ENCODE measurements at regions not wholly inside any gene's neighbourhood (a gene's known extent, or its start where the extent isn't known, plus 50 kb on each side); places are given as distances from the start of the nearest gene placed in this dataset.
"Not testable (repeated sequence)": the region's sequence is repeated elsewhere in the genome, so short reads cannot be mapped to it uniquely, and the experiment has no call there.

DNA sequence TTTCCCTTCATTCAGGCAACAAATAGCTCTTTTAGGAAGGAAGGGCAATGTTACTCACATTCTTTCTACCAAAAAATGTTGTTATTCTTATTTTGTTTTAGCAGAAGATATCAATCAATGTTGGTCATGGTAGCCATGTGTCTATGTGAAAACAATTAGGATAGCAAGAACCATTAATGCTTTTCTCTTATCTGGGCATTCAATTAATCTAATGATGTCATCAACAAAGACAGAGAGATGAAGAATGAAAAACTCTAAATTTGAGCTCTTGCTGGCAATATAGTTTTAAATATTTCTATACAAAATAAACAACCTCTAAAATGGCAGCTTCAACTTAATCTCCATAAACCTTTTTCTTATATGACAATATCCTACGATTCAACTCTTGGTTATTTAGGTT lies 353.7 kb upstream of the ANKRD30A start:
- no peak overlapping the region for H2AFZ ChIP-seq (ENCODE audit: low read length)
- H4K20me1 ChIP-seq (ENCODE audit: insufficient read depth, low read length) = no peaks in the 10 kb centered on the region
- H3K4me2 ChIP-seq (ENCODE audit: low read depth, low read length) = no peak overlapping the region
- no peaks in the 10 kb centered on the region for H3K4me1 ChIP-seq (ENCODE audit: low read length)
- H3K27ac ChIP-seq (ENCODE audit: low read length) = no peak overlapping the region
- no peaks in the 10 kb centered on the region for H3K79me2 ChIP-seq (ENCODE audit: low read length)
- H3K9ac ChIP-seq (ENCODE audit: low read length) = no peak overlapping the region
- no peaks in the 10 kb centered on the region for H3K36me3 ChIP-seq (replicated peaks; ENCODE audit: insufficient read depth, low read length)
- H3F3A ChIP-seq (ENCODE audit: insufficient read depth, low read length) = no peaks in the 10 kb centered on the region
- no peaks in the 10 kb centered on the region for H3K9me2 ChIP-seq (replicated peaks; ENCODE audit: insufficient read depth, low read length)
- H3K9me3 ChIP-seq (replicated peaks; ENCODE audit: insufficient read depth, low read length) = no peaks in the 10 kb centered on the region
- TF ChIP-seq, protein P1, sequence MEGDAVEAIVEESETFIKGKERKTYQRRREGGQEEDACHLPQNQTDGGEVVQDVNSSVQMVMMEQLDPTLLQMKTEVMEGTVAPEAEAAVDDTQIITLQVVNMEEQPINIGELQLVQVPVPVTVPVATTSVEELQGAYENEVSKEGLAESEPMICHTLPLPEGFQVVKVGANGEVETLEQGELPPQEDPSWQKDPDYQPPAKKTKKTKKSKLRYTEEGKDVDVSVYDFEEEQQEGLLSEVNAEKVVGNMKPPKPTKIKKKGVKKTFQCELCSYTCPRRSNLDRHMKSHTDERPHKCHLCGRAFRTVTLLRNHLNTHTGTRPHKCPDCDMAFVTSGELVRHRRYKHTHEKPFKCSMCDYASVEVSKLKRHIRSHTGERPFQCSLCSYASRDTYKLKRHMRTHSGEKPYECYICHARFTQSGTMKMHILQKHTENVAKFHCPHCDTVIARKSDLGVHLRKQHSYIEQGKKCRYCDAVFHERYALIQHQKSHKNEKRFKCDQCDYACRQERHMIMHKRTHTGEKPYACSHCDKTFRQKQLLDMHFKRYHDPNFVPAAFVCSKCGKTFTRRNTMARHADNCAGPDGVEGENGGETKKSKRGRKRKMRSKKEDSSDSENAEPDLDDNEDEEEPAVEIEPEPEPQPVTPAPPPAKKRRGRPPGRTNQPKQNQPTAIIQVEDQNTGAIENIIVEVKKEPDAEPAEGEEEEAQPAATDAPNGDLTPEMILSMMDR (IDR thresholded peaks at IDR 0.05; ENCODE audit: low read length) = no peak
- TF ChIP-seq EZH2phosphoT487 (IDR thresholded peaks at IDR 0.05; ENCODE audit: low read length) (no peak), EZH2 (optimal IDR thresholded peaks at IDR 0.05; ENCODE audit: low read depth, low read length) (no peak)
- H3K27me3 ChIP-seq (replicated peaks; ENCODE audit: insufficient read depth, low read length) = no peaks in the 10 kb centered on the region
- DNase-seq = no peak
- H3K4me3 ChIP-seq (ENCODE audit: low read length) = no peak overlapping the region

DNA sequence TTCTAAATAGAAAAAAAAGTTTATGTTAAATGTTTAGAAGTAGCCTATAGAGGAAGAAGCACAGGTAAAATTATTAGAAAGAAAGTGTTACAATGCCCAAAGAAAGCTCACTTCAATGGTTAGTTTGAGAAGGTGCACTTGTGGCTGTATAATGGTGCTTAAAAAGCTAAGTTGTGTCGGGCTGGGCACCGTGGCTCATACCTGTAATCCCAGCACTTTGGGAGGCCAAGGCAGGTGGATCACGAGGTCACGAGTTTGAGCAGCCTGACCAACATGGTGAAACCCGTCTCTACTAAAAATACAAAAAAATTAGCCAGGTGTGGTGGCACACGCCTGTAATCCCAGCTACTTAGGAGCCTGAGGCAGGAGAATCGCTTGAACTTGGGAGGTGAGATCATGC lies 355.7 kb upstream of the ANKRD30A start:
- DNase-seq; H3K36me3 ChIP-seq (replicated peaks; ENCODE audit: insufficient read depth, low read length); H3K4me2 ChIP-seq (ENCODE audit: low read depth, low read length): not testable (repeated sequence)

DNA sequence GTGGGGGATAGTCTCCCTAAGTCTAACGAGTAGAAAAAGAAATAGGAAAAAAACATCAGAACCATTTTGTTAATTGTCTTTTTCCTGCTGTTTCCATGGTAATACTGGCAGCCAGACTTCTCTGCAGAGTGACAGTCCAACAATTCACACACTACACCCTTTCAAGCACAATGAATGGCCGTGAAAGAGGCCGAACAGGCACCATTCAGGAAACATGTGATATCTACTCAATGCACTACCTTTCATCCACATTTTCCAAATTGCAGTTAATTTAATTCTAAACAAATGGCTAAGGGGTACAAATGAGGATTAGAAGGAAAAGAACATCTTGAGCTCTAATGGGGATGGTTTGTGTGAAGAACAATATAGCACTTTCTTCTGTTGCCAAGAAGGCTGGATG lies 358.5 kb upstream of the ANKRD30A start:
- Histone ChIP-seq H3K9me2 (replicated peaks; ENCODE audit: insufficient read depth, low read length) (no peaks in the 10 kb centered on the region), H4K20me1 (ENCODE audit: insufficient read depth, low read length) (no peaks in the 10 kb centered on the region), H3K27me3 (replicated peaks; ENCODE audit: insufficient read depth, low read length) (no peaks in the 10 kb centered on the region), H3K9ac (ENCODE audit: low read length) (no peak overlapping the region), H3K36me3 (replicated peaks; ENCODE audit: insufficient read depth, low read length) (no peaks in the 10 kb centered on the region), H3F3A (ENCODE audit: insufficient read depth, low read length) (no peaks in the 10 kb centered on the region), H3K4me1 (ENCODE audit: low read length) (no peaks in the 10 kb centered on the region), H2AFZ (ENCODE audit: low read length) (no peak overlapping the region), H3K4me3 (ENCODE audit: low read length) (no peak overlapping the region), H3K27ac (ENCODE audit: low read length) (no peak overlapping the region), H3K79me2 (ENCODE audit: low read length) (no peaks in the 10 kb centered on the region), H3K4me2 (ENCODE audit: low read depth, low read length) (no peak overlapping the region), H3K9me3 (replicated peaks; ENCODE audit: insufficient read depth, low read length) (no peaks in the 10 kb centered on the region)
- no peak for DNase-seq
- TF ChIP-seq EZH2 (optimal IDR thresholded peaks at IDR 0.05; ENCODE audit: low read depth, low read length) (no peak), EZH2phosphoT487 (IDR thresholded peaks at IDR 0.05; ENCODE audit: low read length) (no peak)
- TF ChIP-seq, protein P1 (IDR thresholded peaks at IDR 0.05; ENCODE audit: low read length) = no peak

More for the DNA sequence above, 355.7 kb upstream of the ANKRD30A start:
- not testable (repeated sequence) for H3K9me2 ChIP-seq (replicated peaks; ENCODE audit: insufficient read depth, low read length); H3K9me3 ChIP-seq (replicated peaks; ENCODE audit: insufficient read depth, low read length); H3K27me3 ChIP-seq (replicated peaks; ENCODE audit: insufficient read depth, low read length); H3K4me3 ChIP-seq (ENCODE audit: low read length); H3K9ac ChIP-seq (ENCODE audit: low read length); H3K4me1 ChIP-seq (ENCODE audit: low read length); H3K27ac ChIP-seq (ENCODE audit: low read length); H3F3A ChIP-seq (ENCODE audit: insufficient read depth, low read length); H2AFZ ChIP-seq (ENCODE audit: low read length); H4K20me1 ChIP-seq (ENCODE audit: insufficient read depth, low read length); H3K79me2 ChIP-seq (ENCODE audit: low read length)

DNA sequence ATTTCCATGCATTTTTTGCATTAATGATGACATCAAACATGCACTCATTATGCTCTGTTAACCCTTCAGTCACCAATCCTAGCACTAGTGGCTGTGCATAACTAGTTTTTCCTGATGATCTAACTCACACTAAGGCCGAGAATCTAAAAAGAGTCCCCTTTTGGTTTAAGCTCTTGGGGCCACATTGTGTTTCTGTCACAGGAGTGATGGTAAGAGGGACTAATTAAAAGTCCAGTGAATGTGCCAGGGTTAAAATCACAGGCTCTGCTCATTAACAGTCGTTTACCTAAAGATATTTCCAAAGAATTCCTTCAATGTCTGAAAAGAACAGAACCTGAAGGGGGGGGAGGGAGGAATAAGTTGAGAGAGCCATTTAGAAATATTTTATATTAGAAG lies 359.0 kb upstream of the ANKRD30A start:
- no peak overlapping the region for H3K9ac ChIP-seq (ENCODE audit: low read length)
- H3K36me3 ChIP-seq (replicated peaks; ENCODE audit: insufficient read depth, low read length) = no peaks in the 10 kb centered on the region
- no peaks in the 10 kb centered on the region for H3F3A ChIP-seq (ENCODE audit: insufficient read depth, low read length)
- no peak overlapping the region for H2AFZ ChIP-seq (ENCODE audit: low read length)
- H3K79me2 ChIP-seq (ENCODE audit: low read length) = no peaks in the 10 kb centered on the region
- no peaks in the 10 kb centered on the region for H3K9me2 ChIP-seq (replicated peaks; ENCODE audit: insufficient read depth, low read length)
- H3K4me1 ChIP-seq (ENCODE audit: low read length) = no peaks in the 10 kb centered on the region
- no peak overlapping the region for H3K27ac ChIP-seq (ENCODE audit: low read length)
- no peaks in the 10 kb centered on the region for H3K9me3 ChIP-seq (replicated peaks; ENCODE audit: insufficient read depth, low read length)
- H4K20me1 ChIP-seq (ENCODE audit: insufficient read depth, low read length) = no peaks in the 10 kb centered on the region
- no peak overlapping the region for H3K4me3 ChIP-seq (ENCODE audit: low read length)
- DNase-seq = no peak
- TF ChIP-seq, protein P1 (IDR thresholded peaks at IDR 0.05; ENCODE audit: low read length) = no peak
- TF ChIP-seq EZH2phosphoT487 (IDR thresholded peaks at IDR 0.05; ENCODE audit: low read length) (no peak), EZH2 (optimal IDR thresholded peaks at IDR 0.05; ENCODE audit: low read depth, low read length) (no peak)
- no peaks in the 10 kb centered on the region for H3K27me3 ChIP-seq (replicated peaks; ENCODE audit: insufficient read depth, low read length)
- no peak overlapping the region for H3K4me2 ChIP-seq (ENCODE audit: low read depth, low read length)

All from MM.1S (cell line).